Vagina (tissue), 2 donors: ENCODE measurements at regions not wholly inside any gene's neighbourhood (a gene's known extent, or its start where the extent isn't known, plus 50 kb on each side); places are given as distances from the start of the nearest gene placed in this dataset.

Source experiments
- POLR2A ChIP-seq, 2 donors: fragments of 450-650 bp; IDR thresholded peaks; one replicate each; pipeline ENCODE4 v1.6.1; 2017; ENCODE audit warnings: antibody characterized with exemption in 2 of 2, mild to moderate bottlenecking in 2 of 2, moderate library complexity in 2 of 2
- POLR2AphosphoS5 ChIP-seq, 2 donors: sonication (generic); formaldehyde crosslinking; IDR thresholded peaks; one replicate each; pipeline ENCODE4 v1.9.0; 2017; ENCODE audit warnings: antibody characterized with exemption in 2 of 2, mild to moderate bottlenecking in 2 of 2, low read depth in 1 of 2; ENCODE audit not compliant: insufficient read depth in 1 of 2
- TF ChIP-seq, protein P1 (sequence below), 3 experiments: fragments of 450-650 bp in 2 of 3; fragments of 200-600 bp in 1 of 3; sonication (generic) in 1 of 3; IDR thresholded peaks; one replicate each; pipeline ENCODE4 v1.5.1; 2017 to 2019; ENCODE audit warnings: antibody characterized with exemption in 3 of 3, mild to moderate bottlenecking in 2 of 3, moderate library complexity in 2 of 3

DNA sequence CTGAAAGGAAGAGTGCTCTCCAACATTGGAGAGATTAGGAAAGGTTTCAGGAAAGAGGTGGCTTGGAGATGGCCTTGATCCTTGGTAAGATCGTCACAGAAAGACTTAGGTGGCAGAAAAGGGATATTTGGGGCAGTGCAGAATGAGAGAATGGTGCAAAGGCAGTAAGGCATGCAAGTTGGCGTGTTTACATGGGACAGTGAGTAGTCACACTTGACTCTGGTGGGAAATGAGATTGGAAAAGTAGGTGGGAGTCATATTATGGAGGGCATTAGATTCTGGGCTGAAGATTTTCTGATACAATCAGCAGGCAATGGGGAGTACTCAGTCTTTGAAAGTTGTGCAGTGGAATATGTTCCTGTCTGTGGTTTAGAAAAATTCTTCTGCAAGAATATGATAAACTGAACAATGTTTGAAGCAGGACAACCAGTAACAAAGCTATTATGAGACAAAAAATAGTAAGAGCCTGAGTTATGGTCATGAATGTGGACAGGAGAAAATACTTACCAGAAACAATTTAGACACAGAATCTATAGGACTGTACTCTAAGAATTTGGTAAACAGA, 76.2 kb upstream of the ANKRD55 start:
- TF ChIP-seq, protein P1, sequence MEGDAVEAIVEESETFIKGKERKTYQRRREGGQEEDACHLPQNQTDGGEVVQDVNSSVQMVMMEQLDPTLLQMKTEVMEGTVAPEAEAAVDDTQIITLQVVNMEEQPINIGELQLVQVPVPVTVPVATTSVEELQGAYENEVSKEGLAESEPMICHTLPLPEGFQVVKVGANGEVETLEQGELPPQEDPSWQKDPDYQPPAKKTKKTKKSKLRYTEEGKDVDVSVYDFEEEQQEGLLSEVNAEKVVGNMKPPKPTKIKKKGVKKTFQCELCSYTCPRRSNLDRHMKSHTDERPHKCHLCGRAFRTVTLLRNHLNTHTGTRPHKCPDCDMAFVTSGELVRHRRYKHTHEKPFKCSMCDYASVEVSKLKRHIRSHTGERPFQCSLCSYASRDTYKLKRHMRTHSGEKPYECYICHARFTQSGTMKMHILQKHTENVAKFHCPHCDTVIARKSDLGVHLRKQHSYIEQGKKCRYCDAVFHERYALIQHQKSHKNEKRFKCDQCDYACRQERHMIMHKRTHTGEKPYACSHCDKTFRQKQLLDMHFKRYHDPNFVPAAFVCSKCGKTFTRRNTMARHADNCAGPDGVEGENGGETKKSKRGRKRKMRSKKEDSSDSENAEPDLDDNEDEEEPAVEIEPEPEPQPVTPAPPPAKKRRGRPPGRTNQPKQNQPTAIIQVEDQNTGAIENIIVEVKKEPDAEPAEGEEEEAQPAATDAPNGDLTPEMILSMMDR (IDR thresholded peaks at IDR 0.05), result no peak
- TF ChIP-seq POLR2A (IDR thresholded peaks at IDR 0.05), result no peak
- no peak for TF ChIP-seq POLR2AphosphoS5 (IDR thresholded peaks at IDR 0.05; ENCODE audit: insufficient read depth in 1 of 2, low read depth in 1 of 2)
